GM21390 (cell line): ENCODE measurements at regions not wholly inside any gene's neighbourhood (a gene's known extent, or its start where the extent isn't known, plus 50 kb on each side); places are given as distances from the start of the nearest gene placed in this dataset.
A peak's percentile ranks its signal among the peaks of the same experiment; 100 is the strongest.

Experiments
- ATAC-seq: cut with Tn5 transposase; IDR thresholded peaks from one replicate; pipeline ENCODE4 v1.9.1; 2021; ENCODE audit not compliant: unreplicated experiment

- no peak for ATAC-seq
Measured at GRCh38 chr4:154107337-154107736, 318.5 kb upstream of the SFRP2 start.

GRCh38 chr4:154088741-154089140 is 299.9 kb upstream of the SFRP2 start:
- no peak for ATAC-seq

- no peak for ATAC-seq
Measured at GRCh38 chr4:154086247-154086646, 297.4 kb upstream of the SFRP2 start.

- no peak for ATAC-seq
Measured at GRCh38 chr4:154084864-154085263, 296.0 kb upstream of the SFRP2 start.

GRCh38 chr4:154082760-154083535 is 294.1 kb upstream of the SFRP2 start:
- peak; percentile 57 for ATAC-seq

- ATAC-seq = no peak
Measured at GRCh38 chr4:154081391-154081790, 292.5 kb upstream of the SFRP2 start.

GRCh38 chr4:154078504-154079350 is 289.8 kb upstream of the SFRP2 start:
- no peak for ATAC-seq

- ATAC-seq = no peak
Measured at GRCh38 chr4:154076921-154077320, 288.0 kb upstream of the SFRP2 start.

GRCh38 chr4:154073107-154073822 is 284.4 kb upstream of the SFRP2 start:
- ATAC-seq = peak; percentile 66

- ATAC-seq = no peak
Measured at GRCh38 chr4:154067786-154068185, 278.9 kb upstream of the SFRP2 start.

- no peak for ATAC-seq
Measured at GRCh38 chr4:154065368-154065767, 276.5 kb upstream of the SFRP2 start.

GRCh38 chr4:154064244-154064643 is 275.4 kb upstream of the SFRP2 start:
- no peak for ATAC-seq

GRCh38 chr4:154049457-154050181 is 260.7 kb upstream of the SFRP2 start:
- ATAC-seq = no peak

GRCh38 chr4:154047733-154048132 is 258.9 kb upstream of the SFRP2 start:
- ATAC-seq = no peak

GRCh38 chr4:154044742-154045485 is 256.0 kb upstream of the SFRP2 start:
- no peak for ATAC-seq

GRCh38 chr4:154044108-154044531 is 255.2 kb upstream of the SFRP2 start:
- ATAC-seq = no peak

GRCh38 chr4:154041640-154042039 is 252.8 kb upstream of the SFRP2 start:
- no peak for ATAC-seq

GRCh38 chr4:154039435-154040343 is 250.8 kb upstream of the SFRP2 start:
- ATAC-seq = no peak

- no peak for ATAC-seq
Measured at GRCh38 chr4:154036856-154037255, 248.0 kb upstream of the SFRP2 start.
